ENCODE measurements at regions not wholly inside any gene's neighbourhood (a gene's known extent, or its start where the extent isn't known, plus 50 kb on each side); places are given as distances from the start of the nearest gene placed in this dataset.

DNA sequence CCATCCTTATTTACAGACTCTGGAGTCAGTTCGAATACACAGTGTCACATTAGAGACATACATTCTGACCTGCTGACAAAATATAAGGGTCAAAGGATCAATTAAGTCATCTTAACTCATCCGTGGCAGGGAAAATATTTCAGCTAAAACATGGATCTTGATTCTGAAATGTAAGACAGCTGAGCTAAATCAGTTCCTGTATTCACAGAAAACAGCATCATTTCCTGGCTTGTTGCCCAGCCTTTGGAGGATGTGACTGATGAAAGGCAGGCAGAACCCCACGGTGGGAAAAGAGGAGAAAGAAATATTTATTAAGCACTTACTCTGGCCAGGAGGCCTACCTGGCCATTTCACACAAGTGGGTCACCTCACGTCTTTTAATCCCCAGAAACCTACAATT lies 101.9 kb downstream of the GAS2L3 start:
- TF ChIP-seq EZH2phosphoT487 (IDR thresholded peaks at IDR 0.05; ENCODE audit: insufficient read depth, low read depth) (no peak), EZH2 (IDR thresholded peaks at IDR 0.05; ENCODE audit: insufficient read depth, poor library complexity, severe bottlenecking) (no peak)
